GM18502 (cell line): ENCODE measurements at regions not wholly inside any gene's neighbourhood (a gene's known extent, or its start where the extent isn't known, plus 50 kb on each side); places are given as distances from the start of the nearest gene placed in this dataset.

ENCODE experiments used
- ATAC-seq: cut with Tn5 transposase; IDR thresholded peaks from one replicate; pipeline ENCODE4 v1.9.1; 2021; ENCODE audit warnings: mild to moderate bottlenecking; ENCODE audit not compliant: unreplicated experiment, poor library complexity

DNA sequence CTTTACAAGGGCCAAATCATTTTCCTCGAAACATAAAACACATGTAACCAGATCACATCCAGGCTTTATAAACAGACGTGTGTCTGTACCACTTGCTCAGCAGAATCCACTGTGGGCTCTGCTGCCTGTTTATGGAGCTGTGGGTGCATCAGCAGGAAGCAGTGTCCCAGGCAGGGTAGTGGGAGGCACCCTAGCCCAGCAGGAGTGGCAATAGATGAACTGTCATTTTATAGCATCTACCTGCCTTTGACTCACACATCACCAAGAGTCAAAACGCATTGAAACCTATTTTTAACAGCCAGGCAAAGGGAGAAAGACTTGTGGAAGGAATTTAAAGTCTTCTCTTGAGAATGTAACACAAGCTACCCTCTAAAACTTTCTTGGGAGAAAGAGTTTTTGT, 169.1 kb upstream of the TENM3 start:
- ATAC-seq, result no peak

DNA sequence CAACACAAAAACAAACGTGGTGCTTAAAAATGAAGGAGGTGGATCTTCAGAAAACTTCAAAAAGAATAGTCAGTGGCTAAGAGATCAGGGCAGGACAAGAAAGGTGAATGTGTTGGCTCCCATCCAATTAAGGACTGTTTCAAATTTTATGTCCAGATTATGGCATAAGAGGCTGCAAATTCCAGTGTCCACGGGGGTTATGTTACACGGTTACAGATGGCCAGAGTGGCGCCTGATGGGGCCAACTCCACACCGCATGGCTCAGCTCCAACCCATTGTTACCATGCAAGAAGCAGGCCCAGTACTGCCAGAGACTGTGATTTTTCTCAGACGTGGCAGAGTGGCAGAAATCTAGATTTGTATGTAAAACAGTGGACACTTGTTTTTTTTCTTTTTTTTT, 168.4 kb upstream of the TENM3 start:
- no peak for ATAC-seq

DNA sequence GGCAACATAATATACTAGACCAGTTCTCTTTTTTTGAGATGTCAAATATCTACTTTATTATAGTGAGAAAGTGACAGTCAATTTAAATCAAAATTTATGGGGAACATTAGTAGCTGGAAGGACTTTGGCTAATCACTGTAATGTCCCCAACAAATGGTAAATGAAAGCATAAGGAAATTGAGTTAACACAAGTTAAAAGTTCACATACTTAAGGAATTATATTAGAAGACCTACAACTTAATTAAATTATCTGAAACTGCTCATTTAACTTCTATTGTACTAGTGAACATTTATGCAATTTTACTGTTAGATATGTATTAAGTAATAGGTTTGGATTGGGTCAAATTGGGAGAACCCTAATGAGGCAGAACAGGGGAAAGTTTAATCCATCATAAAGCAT, 160.3 kb upstream of the TENM3 start:
- ATAC-seq, result no peak

DNA sequence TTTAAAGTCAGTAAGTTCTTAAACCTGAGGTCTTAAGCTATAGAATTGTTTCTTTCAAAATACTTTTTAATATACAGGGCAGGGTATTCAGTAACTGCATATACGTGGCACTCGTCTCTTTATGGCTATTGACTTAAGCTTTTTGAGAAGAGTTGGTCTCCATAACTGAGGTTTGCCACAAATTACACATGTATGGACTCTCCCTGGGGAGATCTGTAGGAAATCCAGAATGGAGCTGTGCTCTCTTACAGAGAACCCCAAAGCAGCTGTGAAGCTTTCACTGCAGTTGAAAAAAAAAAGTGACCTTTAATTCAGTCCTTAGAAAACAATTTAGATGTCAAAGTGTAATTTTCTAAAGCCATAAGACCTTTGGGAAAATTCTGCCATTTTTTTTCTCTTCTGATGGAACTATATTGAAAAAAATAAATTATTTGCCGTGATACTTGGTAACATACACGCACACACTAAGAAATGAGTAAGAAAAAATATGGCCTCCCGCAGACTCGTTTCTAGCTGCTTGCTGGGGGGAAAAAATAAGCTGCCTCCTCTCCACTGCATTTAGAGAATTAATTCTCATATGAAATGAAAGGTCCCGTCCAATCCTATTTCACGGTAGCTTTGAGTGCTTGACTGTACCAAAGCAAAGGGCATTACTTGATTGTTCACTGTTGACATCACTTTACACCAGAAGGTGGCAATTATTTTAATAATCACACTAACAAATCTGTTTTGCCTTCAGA, 159.4 kb upstream of the TENM3 start:
- no peak for ATAC-seq

DNA sequence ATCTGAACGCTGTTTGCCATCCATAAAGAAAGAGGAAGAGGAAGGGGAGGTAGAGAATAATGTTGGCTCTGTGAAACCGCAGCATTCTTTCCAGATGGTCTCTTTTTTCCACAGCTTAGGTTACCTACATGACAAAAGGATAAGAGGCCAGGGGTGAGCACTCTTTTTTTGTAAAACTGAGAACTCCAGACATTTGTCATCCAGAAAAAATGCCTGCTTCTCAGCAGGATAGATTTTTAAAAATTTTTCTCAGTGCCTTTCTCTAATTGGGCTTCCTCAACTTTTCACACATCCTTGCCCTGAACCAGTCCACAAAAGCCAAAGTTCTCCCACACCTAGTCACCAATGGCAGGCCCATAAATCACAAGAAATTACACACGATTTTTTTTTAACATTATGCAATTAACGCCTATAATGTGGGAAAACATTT, 158.1 kb upstream of the TENM3 start:
- no peak for ATAC-seq

DNA sequence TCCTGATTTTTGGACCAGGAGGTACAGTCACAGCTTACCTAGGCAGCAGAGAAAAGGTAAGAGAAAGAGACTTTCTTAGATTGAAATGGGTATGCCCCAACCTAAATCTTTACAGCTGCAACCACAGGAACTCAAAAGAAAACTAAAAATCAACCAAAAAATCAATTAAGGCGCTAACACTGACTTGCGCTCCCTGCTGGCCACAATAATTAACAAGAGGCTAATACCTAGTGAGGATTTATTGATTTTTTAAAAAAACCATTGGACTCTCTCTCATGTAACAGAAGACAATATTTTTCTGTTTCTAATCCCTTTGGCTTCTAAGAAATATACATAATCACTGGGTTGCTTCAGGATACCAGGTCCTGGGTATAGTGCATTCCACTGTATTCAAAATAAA, 153.9 kb upstream of the TENM3 start:
- peak; percentile 74 for ATAC-seq

DNA sequence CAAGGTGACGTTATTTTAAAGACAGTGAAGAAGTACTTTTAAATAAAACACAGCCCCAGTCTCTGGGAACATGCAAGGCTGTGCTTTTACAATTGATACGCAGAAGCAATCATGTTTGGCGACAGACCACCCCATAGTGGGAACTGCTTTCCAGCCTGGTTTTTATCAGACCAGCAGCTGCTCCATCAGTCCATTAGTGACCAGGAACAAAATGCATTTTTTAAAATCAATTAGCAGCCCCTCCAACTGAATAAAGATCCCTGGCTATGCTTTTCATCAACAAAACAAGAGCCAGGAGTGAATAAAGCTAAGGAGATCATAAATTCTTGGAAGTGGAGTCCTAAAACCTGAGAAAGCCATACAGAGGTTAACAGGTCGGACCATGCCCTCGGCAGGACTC, 153.0 kb upstream of the TENM3 start:
- no peak for ATAC-seq

DNA sequence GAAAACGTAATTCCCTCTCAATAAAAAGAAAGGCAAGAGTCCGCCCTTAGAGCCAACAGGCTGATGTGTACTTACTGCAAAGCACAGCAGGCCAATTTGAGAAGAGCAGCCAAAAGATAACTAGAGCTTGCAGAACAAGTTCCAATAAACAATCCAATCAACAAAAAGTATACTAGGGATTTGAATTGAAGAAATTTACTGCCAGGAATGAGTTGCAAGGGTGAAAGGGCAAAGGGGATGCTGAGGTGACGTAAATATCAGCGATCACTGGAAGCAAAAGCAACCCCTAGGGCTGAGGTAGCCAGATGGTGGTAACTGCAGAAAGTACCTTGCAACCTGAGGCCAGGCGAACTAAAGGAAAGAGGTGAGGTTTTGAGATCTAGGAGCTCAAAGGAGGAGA, 152.1 kb upstream of the TENM3 start:
- no peak for ATAC-seq

DNA sequence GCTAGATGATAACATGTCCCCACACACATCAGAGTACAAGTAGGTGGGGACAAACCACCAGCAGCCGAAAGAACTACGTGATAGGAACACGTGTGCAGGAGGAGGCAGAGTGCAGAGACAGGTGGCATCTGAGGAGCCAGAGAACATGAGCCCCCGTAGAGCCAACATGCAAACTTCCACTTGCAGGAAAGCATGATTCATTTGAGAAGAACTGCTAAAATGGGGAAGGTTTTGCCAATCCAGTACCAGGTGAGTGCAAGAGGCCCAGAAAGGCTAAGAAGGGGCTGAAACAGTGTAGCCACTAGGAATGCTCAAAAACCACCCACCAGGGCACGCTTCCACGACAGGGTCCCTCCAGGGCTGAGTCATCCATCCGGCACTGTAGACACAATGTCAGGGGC, 149.8 kb upstream of the TENM3 start:
- no peak for ATAC-seq

DNA sequence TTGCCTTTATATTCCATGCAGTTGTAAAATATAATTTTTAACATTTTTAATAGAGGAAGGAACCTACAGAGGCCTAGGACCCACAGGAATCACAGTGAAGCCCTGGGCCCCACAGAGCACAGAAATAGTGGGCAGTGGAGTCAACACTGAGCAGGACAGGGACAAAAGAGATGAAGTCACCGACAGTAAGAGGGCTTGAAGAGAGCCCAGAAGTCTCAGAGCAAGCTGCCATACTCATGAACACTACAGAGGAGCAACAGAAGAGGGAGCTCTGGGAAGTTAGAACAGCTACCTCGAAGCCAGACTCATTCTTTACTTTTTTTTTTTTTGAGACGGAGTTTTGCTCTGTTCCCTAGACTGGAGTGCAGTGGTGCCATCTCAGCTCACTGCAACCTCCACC, 149.3 kb upstream of the TENM3 start:
- ATAC-seq, result no peak

DNA sequence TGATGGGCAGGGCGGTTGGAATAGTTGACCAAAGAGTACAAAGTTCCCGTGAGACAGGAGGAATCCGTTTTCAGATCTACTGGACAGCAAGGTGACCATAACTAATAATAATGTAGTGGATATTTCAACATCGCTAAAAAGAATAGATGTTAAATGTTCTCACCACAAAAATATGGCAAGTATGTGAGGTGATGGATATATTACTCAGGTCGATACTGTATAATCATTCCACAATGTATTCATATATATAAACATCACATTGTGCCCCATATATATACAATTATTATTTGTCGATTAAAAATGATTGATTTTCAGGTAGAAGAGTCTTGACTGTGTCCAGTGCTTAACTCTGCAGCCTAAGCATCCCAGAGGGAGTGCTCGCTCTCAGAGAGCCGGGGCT, 141.6 kb upstream of the TENM3 start:
- ATAC-seq, result no peak

DNA sequence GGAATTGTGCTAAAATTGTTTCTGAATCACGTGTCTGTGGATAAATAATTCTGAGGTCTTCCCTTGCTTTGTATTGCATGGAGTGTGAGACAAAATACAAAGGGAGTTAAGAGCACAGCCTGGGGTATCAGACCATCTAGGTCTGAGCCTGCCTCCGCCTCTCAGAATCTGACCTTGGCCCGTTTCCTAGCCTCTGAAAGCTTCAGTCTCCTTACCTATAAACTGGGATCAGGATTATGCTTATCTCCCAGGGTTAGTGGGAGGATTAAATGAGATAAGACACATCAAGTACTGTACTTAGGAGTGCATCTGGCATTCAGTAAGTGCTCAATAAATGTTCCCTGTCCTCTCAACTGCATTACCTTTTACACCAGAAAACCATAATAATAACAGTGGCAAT, 140.6 kb upstream of the TENM3 start:
- ATAC-seq, result no peak

DNA sequence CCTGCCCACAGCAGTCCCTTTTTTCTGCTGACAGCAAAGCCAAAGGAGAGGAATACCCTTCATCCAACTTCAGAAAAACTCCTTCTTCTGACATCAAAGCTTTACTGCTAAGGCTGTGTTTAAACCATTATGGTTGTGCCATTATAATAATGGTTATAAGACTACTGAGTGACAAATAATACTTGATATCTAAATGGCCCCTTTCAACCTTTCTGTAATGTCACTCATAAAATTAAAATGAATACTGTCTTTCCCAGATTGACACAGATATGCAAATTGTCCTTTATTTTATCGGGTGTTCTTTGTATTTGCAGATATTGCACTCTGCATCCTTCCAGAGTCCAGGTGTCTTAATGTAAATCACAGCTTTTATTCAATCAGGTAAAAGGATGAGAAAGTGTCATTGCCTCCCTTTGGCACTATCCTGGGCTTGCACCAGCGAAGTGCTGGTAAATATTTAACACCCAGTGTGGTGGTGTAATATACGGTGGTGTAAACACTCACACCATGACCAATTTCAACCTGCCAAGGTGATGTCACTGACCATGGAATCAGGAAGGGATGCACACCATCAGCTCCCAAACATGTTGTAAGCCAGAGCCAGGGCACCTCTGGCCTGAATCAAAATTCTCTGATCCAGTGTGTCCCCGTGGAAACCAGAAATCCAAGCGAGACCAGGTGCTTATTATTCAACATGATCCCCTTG, 139.4 kb upstream of the TENM3 start:
- no peak for ATAC-seq

DNA sequence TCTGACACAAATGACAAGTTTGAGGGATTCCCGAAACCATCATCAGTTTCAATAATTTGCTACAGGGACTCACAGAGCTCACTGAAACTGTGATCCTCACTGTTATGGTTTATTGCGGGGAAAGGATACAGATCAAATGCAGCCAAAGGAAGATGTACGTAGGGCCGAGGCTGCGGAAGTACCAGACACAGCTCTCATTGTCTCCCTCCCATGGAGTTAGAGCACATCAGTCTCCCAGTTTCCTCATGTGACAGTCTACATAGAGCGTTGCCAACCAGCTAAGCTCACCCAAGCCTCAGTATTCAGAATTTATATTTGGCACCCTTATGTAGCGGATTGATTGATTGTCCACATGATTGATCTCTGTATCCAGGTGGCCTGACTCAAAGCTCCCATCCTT, 137.8 kb upstream of the TENM3 start:
- ATAC-seq, result no peak

DNA sequence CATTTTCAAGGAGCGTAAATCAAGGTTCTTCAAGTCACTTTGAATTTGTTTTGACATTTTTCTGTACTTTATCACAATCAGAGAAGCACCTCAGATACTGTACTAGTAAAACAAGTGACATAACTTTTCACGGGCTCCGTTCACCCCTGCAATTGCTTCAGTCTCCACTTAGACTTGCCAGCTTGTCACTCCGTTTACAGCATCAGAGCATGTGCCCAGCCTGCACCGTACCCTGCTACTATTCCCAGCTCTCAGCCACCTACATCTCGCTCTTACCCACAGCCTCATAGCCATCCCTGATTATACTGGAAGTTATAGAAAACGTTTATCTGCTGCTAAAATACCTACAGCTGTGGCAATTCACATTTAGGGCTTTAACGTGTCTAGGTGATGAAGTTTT, 135.3 kb upstream of the TENM3 start:
- no peak for ATAC-seq

DNA sequence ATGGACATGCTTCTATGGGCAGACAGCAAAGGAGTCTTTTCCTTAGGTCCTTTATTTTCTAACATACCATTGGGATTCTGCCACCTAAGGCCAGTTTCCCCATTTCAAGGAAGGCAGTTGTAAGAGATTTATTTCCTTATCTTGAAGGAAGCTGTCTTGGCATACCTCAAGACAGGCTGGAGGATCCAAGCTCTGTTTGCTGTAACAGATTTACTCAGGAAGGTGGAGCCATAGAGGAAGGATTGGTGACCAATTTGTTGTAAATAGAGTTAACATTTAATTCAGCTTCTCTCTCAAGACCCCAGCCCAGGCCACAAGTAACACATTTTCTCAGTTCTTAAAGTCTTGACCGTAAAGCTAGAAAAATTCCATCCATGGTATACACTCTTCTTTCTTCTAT, 131.6 kb upstream of the TENM3 start:
- no peak for ATAC-seq

DNA sequence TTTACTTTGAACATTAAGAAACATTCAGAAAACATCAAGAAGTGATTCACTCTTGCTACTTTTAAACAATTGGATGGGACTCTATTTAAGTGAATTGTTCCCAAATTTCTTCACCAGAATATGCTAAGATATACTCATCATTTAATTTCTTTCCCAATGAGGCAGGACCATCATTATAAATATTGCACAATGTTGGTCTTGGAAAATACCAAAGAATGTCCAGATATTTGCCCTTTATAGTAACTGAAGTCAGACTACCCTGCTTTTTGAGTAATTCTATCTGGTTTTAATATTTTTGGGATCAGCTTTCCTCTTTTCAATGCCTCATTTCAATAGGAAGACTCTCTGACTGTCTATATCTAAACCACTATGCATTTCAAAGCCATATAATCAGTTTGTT, 129.4 kb upstream of the TENM3 start:
- no peak for ATAC-seq

DNA sequence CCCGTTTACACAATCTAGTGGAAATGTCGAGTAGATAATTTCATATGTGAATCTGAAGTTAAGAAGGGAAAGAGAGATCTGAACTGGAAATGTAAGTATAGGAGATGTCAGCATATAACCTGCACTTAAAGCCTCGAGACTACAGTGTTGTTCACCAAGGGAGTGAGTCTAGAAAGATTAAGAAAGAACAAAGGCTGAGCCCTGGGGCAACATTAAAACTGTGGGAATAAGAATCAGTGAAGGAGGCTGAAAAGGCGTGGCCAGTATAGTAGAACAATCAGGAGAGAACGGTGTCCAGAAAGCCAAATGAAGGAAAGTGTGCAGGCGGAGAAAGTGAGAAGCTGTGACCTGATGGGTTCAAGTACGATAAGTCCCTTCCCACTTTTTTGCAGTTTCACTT, 118.8 kb upstream of the TENM3 start:
- no peak for ATAC-seq

DNA sequence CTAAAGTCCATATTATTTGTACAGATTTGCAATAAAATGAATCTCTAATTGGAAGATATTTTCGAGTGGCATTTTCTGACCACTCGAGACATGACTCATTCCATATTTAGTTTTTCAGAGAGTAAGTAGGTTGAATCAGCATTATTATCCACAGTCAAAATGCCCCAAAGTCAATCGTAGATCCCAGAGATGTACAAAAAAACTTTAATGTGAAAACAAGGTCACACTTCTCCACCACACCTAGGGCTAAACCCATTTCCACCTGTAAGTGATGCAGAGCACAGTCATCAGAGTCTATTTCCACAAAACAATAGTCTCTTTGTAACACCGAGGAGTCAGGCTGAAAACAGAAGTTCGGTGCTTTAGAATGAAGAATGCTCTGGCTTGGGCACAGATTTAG, 117.1 kb upstream of the TENM3 start:
- no peak for ATAC-seq

DNA sequence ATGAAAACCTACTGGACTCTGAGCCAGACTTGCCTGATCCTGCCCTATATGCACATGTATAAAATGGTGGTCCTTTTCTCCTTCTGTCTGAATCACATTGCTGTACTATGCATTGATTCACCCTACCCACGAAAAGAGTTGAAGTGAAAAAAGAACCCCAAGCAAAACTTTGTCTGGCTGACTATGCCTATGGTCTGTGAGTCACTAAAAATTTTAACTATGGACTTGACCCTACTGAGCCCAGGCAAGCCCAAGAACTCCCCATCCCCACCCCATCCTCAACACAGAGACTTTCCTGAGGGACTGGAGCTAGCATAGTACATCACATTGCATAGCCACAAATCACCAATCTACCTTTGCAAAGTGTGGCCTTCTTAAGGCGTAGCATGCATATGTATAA, 116.6 kb upstream of the TENM3 start:
- no peak for ATAC-seq

DNA sequence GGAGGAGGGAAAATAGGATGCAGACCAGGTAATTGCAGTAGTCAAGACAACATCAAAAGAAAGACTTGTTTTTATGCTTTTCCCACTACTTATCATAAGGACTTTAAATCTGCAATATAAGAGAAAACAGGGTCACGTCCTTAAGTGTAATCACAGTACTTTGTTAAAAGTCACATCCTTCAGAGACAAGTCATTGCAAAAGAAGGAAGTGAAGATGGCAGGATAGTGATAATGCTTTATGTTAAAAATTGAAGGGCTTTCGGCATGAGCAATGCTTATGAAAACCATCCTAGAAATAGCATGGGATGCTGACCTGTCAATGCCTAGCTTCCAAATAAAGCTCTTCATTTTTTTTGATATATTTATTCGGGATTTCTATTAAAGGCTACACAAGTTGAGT, 110.2 kb upstream of the TENM3 start:
- no peak for ATAC-seq

DNA sequence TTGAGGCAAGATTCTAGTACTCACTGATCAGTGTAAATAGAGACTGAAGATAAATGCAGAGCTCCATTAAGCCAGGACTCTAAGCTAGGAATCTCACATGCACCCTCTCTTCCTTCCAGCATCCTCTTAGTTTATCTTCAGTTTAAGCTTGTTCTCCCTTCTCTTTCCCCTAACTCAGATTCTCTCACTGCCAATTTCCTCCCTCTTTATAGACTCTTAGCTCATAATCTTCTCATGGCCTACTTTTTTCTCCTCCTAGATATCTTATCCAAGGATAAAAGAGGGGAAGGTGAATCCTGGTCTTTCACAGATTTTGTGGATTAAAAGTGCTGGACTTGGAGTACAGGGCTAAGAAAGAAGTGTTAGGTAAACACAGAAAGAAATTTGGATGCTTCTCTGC, 108.9 kb upstream of the TENM3 start:
- no peak for ATAC-seq
